ENCODE measurements at regions not wholly inside any gene's neighbourhood (a gene's known extent, or its start where the extent isn't known, plus 50 kb on each side); places are given as distances from the start of the nearest gene placed in this dataset.

GRCh38 chr17:70955441-70955840 lies 786.1 kb downstream of the KCNJ2 start:
- H3K27me3 ChIP-seq (replicated peaks in 1 of 4; ENCODE audit: control insufficient read depth in 3 of 4, extremely low read depth in 1 of 4, insufficient read depth in 3 of 4, low read length in 3 of 4), result no peaks in the 10 kb centered on the region
- H3K56ac ChIP-seq (replicated peaks; ENCODE audit: insufficient read length, low read depth, low read length), result no peak overlapping the region
- no peak overlapping the region for H3K14ac ChIP-seq (ENCODE audit: insufficient read length)
- no peak overlapping the region for H3K4me2 ChIP-seq (ENCODE audit: insufficient read depth in 1 of 2, low read depth in 2 of 2, low read length in 2 of 2)
- no peaks in the 10 kb centered on the region for H4K20me1 ChIP-seq (replicated peaks in 1 of 2; ENCODE audit: control insufficient read depth in 1 of 2, insufficient read depth in 2 of 2, low read length in 2 of 2)
- POLR2A ChIA-PET (ENCODE audit: partially characterized antibody), result no interaction called here
- H2AFZ ChIP-seq (ENCODE audit: low read length), result no peak overlapping the region
- H3K23me2 ChIP-seq (ENCODE audit: low read depth, low read length), result no peaks in the 10 kb centered on the region
- H4K91ac ChIP-seq (replicated peaks; ENCODE audit: insufficient read length, low read length), result no peak overlapping the region
- no peaks in the 10 kb centered on the region for H3K36me3 ChIP-seq (ENCODE audit: control insufficient read depth in 2 of 4, insufficient read depth in 4 of 4, low read length in 3 of 4)
- no peak overlapping the region for H2BK20ac ChIP-seq (ENCODE audit: low read length)
- no peak overlapping the region for H3K4me3 ChIP-seq (ENCODE audit: extremely low read depth in 1 of 4, insufficient read depth in 2 of 4, low read depth in 3 of 4, low read length in 4 of 4)
- DNase-seq (ENCODE audit: low read depth in 1 of 2, low spot score in 2 of 2) (no peak), FAIRE-seq (no peak)
- CTCF ChIA-PET (ENCODE audit: partially characterized antibody), result interaction anchor here (0.7 kb wide), 1 partner anchor 10 kb away, joined by 4 read pairs; no protein-coding TSS in a partner anchor
- H3K9me3 ChIP-seq (ENCODE audit: insufficient read depth in 2 of 2, low read depth in 1 of 2, low read length in 1 of 2), result no peaks in the 10 kb centered on the region
- H4K5ac ChIP-seq (ENCODE audit: insufficient read length, low read depth, low read length), result no peak overlapping the region
- no peak overlapping the region for H4K8ac ChIP-seq (ENCODE audit: extremely low read depth, insufficient read depth, low read length)
- H3K18ac ChIP-seq (ENCODE audit: extremely low read depth, low read length), result no peak overlapping the region
- H3K4me1 ChIP-seq (replicated peaks in 1 of 4; ENCODE audit: control insufficient read depth in 3 of 4, insufficient read depth in 4 of 4, low read length in 3 of 4), result no peaks in the 10 kb centered on the region
- no peak overlapping the region for H3K4ac ChIP-seq (replicated peaks; ENCODE audit: insufficient read length, low read depth, low read length)
- no peak overlapping the region for H2AK5ac ChIP-seq (ENCODE audit: low read depth, low read length)
- TF ChIP-seq TBP (IDR thresholded peaks at IDR 0.05; ENCODE audit: low read depth, low read length) (no peak), KDM4A (IDR thresholded peaks at IDR 0.05; ENCODE audit: low read depth, low read length, severe bottlenecking) (no peak), BRCA1 (IDR thresholded peaks at IDR 0.05; ENCODE audit: low read depth, low read length) (no peak), SIN3A (conservative IDR thresholded peaks at IDR 0.05 in 1 of 2, IDR thresholded peaks at IDR 0.05 in 1 of 2; ENCODE audit: low read depth in 1 of 2, low read length in 2 of 2) (no peak), ASH2L (IDR thresholded peaks at IDR 0.05; ENCODE audit: low read length) (no peak), SP4 (IDR thresholded peaks at IDR 0.05; ENCODE audit: low read length) (no peak), POLR2A (IDR thresholded peaks at IDR 0.05; ENCODE audit: control extremely low read depth in 1 of 2, low read depth in 2 of 2, low read length in 2 of 2) (no peak), RFX5 (IDR thresholded peaks at IDR 0.05; ENCODE audit: borderline replicate concordance, low read depth, low read length) (no peak)
- H2BK120ac ChIP-seq (replicated peaks; ENCODE audit: low read depth, low read length), result no peak overlapping the region
- no peak overlapping the region for H2BK12ac ChIP-seq (ENCODE audit: low read depth, low read length)
- H2BK15ac ChIP-seq (ENCODE audit: low read length), result no peak overlapping the region
- no peaks in the 10 kb centered on the region for H3K79me2 ChIP-seq (ENCODE audit: control insufficient read depth in 1 of 2, insufficient read depth in 2 of 2, low read length in 2 of 2)
- no peak overlapping the region for H2BK5ac ChIP-seq (ENCODE audit: low read depth, low read length)
- H3K9ac ChIP-seq (replicated peaks in 1 of 4; ENCODE audit: extremely low read depth in 1 of 4, low read depth in 3 of 4, low read length in 3 of 4), result no peak overlapping the region
- H3K27ac ChIP-seq (ENCODE audit: low read depth, low read length), result no peak overlapping the region
- H3K23ac ChIP-seq (ENCODE audit: insufficient read length), result no peak overlapping the region
- WGBS, 2 experiments (ENCODE audit: extremely low coverage in 1 of 2, insufficient coverage in 1 of 2, insufficient read length in 1 of 2, insufficient replicate concordance in 2 of 2, low coverage in 1 of 2, low lambda C conversion rate in 2 of 2, missing lambda C conversion rate in 1 of 2), result 79% methylated on average over 7 of the region's 7 CpGs; no CpG with 5 or more reads in 1 of the 2 experiments
- no peaks in the 10 kb centered on the region for H3K79me1 ChIP-seq (ENCODE audit: low read depth, low read length)
